HG02981 (cell line): ENCODE measurements at regions not wholly inside any gene's neighbourhood (a gene's known extent, or its start where the extent isn't known, plus 50 kb on each side); places are given as distances from the start of the nearest gene placed in this dataset.
"Not testable (repeated sequence)": the region's sequence is repeated elsewhere in the genome, so short reads cannot be mapped to it uniquely, and the experiment has no call there.

Experiments
- ATAC-seq: cut with Tn5 transposase; IDR thresholded peaks from one replicate; pipeline ENCODE4 v1.9.1; 2021; ENCODE audit warnings: mild to moderate bottlenecking, moderate library complexity; ENCODE audit not compliant: unreplicated experiment

DNA sequence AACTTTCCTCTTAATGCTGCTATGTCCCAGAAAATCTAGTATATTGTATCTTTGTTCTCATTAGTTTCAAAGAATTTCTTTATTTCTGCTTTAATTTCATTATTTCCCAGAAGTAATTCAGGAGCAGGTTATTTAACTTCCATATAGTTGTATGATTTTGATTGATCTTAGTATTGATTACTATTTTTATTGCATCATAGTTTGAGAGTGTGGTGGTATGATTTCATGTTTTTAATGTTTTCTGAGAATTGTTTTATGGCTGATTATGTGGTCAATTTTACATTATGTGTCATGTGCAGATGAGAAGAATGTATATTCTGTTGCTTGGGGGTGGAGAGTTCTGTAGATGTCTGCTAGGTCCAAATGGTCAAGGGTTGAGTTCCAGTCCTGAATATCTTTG lies 425.6 kb upstream of the RORB start:
- no peak for ATAC-seq

DNA sequence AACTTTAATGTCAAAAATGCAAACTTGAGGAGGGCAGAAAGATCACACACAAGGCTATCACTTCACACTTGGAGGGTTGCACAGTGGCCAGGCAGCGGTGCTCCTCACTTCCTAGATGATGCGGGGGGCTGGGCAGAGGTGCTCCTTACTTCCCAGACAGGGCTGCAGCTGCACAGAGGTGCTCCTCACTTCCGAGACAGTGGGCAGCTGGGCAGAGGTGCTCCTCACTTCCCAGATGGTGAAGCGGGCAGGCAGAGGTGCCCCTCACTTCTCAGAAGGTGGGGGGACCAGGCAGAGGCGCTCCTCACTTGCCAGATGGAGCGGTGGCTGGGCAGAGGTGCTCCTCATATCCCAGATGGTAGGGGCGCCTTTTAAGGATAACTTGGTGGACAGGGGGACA lies 423.2 kb upstream of the RORB start:
- no peak for ATAC-seq

DNA sequence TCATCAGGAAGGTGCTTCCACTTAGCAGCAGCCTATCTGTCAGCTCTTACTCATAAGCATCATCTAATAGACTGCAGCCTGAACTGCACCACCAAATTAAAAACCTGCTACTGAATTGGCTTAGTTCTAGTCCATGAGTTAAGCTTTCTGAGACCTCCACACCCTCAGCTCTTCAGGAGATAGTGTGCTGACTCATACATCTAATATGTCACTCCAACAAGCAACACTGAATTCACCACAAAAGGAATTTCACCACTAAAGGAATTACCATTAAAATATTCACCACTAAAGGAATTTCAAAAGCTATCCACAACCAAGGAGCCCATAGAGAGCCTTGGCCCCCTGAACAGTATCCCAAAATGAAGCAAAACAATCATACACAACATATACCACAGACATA lies 418.5 kb upstream of the RORB start:
- ATAC-seq, result no peak

DNA sequence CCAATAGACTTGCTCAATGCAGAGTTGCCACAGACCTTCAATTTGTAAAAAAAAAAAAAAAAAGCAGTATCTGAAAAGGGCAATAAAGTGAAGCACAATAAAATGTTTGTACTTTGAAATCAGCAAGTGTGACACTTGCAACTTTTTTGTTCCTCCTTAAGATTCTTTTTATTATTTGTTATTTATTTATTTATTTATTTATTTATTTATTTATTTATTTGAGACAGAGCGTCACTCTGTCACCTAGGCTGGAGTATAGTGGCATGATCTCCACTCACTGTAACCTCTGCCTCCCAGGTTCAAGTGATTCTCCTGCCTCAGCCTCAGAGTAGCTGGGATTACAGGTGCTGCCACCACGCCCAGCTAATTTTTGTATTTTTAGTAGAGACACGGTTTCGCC lies 416.5 kb upstream of the RORB start:
- ATAC-seq, result not testable (repeated sequence)

DNA sequence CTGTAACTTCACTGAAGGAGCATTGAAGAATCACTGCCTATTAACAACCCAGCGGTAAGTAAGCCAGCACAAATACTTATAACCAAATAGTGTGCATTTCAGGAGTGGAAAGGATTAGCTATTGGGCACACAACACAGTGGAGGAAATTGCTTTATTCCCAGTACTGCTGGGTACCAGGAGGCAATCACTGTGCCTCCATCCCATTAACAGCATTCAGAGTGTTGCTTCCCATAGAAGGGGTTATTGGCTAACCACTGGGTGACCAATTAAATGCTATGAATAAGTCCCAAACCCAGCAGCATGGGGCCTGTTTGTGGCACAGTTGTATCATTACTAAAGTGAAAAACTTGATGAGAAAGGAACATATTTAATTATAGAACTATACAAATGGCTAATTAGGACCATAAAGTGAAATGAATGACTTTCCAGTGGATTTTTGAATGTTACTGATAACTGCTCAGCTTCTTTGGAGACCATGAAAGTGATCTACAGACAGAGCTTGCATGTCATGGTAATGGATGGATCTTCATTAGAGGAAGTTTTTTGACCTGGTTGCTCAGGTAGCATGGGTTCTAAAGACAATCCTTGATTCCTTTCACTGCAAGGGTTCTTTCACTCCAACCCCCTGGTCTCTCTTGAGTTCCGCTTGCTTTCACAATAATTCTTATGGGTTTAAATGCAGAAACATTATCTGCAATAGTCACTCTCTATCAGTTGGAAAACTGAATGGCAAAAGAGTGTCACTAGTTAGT lies 413.3 kb upstream of the RORB start:
- no peak for ATAC-seq

DNA sequence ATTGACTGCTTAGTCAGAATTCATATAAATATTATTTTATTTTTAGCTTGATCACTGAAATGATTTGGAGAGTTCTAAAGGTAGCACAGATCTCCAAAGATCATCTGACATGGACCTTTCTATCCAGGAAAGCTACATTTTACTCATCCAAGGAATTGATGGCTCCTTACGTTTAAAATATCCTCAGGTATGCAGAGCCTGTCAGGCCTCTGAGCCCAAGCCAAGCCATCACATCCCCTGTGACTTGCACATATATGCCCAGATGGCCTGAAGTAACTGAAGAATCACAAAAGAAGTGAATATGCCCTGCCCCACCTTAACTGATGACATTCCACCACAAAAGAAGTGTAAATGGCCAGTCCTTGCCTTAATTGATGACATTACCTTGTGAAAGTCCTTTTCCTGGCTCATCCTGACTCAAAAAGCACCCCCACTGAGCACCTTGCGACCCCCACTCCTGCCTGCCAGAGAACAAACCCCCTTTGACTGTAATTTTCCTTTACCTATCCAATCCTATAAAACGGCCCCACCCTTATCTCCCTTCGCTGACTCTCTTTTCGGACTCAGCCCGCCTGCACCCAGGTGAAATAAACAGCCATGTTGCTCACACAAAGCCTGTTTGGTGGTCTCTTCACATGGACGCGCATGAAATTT lies 411.6 kb upstream of the RORB start:
- not testable (repeated sequence) for ATAC-seq

DNA sequence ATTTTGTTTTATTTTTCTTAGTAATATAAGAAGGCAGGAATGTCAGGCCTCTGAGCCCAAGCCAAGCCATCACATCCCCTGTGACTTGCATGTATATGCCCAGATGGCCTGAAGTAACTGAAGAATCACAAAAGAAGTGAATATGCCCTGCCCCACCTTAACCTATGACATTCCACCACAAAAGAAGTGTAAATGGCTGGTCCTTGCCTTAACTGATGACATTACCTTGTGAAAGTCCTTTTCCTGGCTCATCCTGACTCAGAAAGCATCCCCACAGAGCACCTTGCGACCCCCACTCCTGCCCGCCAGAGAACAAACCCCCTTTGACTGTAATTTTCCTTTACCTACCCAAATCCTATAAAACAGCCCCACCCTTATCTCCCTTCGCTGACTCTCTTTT lies 406.2 kb upstream of the RORB start:
- ATAC-seq, result not testable (repeated sequence)

DNA sequence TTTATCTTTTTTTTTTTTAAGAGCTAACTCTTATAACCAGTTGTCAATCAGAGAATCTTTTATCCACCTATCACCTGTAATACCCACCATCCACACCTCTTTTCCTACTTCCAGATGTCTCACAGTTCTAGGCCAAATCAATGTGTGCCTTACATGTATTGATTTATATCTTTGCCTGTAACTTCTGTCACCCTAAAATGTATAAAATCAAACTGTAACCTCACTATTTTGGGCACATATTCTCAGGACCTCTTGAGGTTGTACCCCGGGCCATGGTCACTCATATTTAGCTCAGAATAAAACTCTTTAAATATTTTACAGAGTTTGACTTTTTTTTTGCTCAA lies 404.7 kb upstream of the RORB start:
- no peak for ATAC-seq

DNA sequence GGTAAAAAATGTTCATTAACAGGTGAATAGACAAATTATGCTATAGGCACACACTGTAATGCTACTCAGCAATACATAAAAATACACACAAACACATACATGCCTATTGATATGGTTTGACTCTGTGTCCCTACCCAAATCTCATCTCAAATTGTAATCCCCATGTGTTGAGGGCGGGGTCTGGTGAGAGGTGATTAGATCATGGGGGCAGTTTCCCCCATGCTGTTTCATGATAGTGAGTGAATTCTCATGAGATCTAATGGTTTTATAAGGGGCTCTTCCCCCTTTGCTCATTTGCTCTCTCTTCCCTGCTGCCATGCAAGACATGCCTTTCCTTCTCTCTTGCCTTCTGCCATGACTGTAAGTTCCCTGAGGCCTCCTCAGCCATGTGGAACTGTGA lies 403.1 kb upstream of the RORB start:
- ATAC-seq, result not testable (repeated sequence)

DNA sequence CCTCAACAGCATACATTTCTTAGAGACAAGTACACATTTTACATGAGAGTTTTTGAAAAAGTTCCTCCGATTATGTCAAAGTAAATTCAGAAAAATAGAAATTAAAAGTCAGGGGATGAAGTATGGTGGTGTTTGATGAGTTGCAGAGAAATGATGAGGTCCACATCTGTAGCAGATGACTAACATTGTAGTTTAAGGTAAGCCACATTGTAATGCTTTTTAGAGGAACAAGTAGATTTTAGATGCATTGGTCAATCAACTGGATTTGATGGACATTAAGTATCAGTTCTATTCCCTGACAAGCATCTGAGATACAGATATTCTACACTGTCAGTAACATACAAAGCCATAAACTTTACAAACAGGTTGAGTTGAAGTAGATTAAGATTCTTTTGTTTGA lies 402.4 kb upstream of the RORB start:
- no peak for ATAC-seq

DNA sequence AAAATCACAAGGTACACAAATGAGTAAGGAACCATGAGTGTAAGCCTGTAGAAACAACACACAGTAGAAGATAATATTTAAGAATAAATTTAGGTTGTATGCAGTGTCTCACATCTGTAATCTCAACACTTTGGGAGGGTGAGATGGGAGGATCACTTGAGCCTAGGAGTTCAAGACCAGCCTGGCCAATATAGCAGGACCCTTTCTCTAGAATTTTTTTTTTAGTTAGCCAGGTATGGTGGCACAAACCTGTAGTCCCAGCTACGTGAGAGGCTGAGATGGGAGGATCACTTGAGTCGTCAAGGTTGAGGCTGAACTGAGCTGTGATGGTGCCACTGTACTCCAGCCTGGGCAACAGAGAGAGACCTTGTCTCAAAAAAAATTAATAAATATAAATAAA lies 401.2 kb upstream of the RORB start:
- ATAC-seq, result no peak

DNA sequence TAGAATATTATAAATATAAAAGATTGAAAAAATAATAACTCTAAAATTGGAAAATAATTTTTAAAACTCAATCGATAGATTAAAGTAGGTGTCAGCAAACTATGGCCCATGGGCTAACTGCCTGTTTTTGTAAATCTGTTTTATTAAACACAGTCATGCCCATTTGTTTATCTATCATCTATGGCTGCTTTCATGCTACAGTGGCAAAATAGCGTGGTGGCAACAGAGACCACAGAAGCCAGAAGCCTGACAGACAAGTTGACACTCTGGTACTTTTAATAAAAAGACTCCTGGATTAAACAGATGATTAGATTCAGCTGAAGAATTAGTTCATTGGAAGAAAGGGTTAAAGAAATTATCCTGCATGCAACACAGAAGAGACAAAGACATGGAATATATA lies 400.7 kb upstream of the RORB start:
- ATAC-seq, result no peak

DNA sequence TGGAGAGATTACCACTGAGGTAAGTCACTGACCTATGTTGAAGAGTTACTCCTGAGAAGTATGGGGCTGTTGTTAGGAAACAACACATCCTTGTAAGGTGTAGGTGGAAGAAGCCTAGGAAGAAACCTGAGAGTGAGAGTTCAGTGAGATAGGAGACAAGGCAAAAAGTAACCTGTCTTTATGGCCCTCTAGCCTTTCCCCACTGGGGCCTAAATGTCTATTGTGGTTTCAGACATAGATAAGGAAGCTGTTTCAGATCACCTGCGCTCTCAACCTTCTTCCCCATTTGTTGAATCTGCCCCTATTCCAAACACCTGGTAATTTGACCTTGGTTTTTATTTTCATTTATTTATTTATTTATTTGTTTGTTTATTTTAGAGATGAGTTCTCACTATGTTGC lies 397.1 kb upstream of the RORB start:
- no peak for ATAC-seq

DNA sequence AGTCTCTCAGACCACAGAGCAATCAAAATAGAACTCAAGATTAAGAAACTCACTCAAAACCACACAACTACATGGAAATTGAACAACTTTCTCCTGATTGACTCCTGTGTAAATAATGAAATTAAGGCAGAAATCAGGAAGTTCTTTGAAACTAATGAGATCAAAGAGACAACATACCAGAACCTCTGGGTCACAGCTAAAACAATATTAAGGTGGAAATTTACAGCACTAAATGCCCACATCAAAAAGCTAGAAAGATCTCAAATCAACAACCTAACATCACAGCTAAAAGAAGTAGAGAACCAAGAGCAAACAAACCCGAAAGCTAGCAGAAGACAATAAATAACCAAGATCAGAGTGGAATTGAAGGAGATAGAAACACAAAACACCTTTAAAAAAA lies 395.0 kb upstream of the RORB start:
- not testable (repeated sequence) for ATAC-seq

DNA sequence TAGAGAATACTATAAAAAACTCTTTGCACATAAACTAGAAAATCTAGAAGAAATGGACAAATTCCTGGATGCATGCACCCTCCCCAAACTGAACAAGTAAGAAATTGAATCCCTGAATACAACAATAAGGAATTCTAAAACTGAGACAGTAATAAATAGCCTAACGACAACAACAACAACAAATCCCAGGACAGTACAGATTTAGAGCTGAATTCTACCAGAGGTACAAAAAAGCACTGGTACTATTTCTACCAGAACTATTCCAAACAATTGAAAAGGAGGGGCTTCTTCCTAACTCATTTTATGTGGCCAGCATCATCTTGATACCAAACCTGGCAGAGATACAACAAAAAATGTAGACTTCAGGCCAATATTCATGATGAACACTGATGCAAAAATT lies 394.4 kb upstream of the RORB start:
- no peak for ATAC-seq

DNA sequence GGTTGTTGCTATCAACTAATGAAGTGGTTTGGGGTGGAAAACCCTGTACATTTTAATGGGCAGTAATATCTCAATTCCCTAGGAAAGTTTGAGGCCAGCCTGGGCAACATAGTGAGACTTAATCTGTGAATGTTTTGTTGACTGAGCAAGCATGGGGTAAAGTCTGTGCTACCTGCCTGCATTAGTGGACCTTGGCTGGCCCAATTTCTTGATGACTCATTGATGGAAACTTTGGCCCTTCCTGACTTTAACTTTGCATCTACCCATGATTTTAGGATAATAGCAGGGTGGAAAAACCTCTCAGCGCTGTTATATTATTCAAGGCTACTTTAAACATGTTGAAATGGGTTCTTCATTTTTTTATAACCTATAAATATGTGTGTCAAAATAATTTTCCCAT lies 389.4 kb upstream of the RORB start:
- no peak for ATAC-seq

DNA sequence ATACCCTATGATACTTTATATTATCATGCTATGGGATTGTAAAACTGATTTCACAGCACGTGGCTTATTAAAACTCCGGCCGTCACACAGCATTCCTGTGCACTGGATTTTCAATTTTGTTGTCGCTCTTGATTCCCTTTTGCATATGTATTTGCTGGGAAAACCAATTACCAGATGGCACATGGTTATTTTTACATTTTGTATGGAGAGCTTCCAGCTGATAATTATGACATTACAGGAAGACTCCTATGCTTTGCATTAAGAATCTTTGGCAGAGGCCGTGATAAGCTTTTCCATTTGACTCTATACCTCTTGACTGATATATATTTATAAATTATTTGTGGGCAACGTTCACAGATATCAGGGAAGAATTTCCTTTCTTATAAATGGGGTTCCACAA lies 381.2 kb upstream of the RORB start:
- ATAC-seq, result no peak

DNA sequence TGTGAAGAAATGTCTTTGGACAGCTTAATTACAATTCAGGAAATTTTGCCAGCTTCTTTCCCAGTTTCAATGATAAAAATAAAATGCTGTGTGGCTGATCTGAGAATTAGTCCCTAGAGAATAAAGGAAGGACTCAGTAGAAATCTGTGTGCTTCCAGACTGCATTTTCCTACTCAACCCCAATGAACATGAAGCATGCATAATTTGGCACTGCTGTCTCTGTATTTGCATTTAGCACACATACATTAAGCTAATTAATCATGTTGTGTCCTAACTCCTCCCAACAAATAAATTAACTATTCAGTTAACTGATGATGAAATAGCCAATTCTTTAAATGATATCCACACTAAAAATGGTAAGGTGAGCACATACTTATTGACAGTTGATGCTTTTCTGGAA lies 380.0 kb upstream of the RORB start:
- no peak for ATAC-seq

DNA sequence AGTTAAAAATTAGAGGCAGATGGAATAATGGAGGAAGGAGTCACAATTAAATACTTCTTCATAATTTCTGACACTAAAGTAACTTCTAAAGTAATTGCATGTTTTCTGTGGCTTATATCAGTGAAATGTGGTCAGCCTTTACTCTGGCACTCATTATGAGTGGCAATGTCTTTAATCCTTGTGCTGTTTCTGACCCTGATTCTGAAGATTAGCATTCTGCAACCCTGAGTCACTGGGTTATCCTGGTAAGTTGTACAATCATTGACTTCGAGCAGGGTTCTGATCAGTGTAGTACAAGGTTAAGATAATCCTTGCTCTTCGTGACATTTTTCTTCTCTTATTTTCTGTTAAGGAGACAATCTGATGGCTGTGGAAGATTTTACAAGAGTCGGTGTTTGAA lies 379.4 kb upstream of the RORB start:
- no peak for ATAC-seq

DNA sequence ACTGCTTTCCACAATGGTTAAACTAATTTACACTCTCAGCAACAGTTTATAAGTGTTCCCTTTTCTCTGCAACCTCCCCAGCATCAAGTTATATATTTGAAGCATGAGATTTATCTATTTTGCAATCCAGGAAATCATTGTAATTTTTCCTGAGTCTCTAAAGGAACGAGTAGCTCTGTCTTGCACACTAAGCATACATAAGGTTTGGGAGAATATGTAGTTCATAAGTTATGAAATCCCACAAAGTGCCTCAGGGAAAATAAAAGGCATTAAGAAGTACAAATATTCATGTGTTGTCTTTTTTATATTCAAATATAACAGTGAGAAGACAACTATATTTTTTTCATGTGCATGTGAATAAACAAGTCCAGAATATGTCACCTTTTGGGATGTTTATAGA lies 377.1 kb upstream of the RORB start:
- ATAC-seq, result no peak

DNA sequence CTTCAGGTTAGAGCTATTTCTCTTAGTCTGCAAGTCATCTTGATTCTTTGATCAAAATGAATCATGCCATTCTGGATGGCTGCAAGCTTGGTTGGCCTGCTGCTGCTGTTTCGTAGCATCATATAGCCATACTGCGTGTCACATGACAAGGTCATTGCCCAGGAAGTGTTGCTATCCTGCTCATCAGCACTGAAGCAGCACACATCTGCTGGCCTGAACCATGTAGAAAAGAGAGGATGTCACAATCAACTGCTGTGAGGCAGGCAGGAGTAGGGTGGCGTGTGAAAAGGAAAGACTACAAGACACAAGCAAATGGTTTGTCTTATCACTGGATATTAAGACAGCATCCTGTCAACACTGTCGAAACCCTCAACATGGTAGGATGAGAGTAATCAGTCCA lies 376.7 kb upstream of the RORB start:
- ATAC-seq, result no peak

DNA sequence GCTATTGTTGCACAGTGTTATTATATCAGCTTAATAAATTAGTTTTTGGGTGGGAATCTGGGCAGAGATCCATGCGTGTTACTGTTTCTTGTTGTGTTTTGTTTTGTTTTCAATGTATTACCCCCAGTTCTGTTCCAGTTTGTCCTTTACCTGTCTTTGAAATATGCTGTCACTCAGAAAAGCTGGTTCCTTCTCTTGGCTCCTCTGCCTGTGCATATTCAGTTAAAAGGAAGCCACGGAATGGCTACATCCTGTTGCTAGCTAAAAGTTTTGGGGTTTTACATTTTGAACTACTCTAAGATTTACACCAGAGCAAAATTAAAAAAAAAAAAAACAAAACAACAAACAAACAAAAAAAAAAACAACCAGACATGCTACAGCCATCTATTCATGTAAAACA lies 374.9 kb upstream of the RORB start:
- no peak for ATAC-seq

DNA sequence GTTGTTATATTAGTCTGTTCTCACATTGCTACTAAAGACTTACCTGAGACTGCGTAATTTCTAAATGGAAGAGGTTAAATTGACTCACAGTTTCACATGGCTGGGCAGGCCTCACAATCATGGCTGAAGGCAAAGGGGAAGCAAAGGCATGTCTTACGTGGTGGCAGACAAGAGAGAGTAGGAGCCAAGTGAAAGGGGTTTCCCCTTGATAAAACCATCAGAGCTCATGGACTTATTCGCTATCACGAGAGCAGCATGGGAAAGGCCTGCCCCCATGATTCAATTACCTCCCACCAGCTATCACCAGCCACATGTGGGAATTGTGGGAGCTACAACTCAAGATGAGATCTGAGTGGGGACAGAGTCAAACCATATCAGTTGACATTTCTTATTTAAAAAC lies 374.5 kb upstream of the RORB start:
- ATAC-seq, result no peak
